Panc1 (cell line): ENCODE measurements at regions not wholly inside any gene's neighbourhood (a gene's known extent, or its start where the extent isn't known, plus 50 kb on each side); places are given as distances from the start of the nearest gene placed in this dataset.

Source experiments
- CTCF ChIP-seq: fragments of 450-650 bp; IDR thresholded peaks from 2 replicates; pipeline ENCODE4 v1.5.1; 2017; ENCODE audit warnings: mild to moderate bottlenecking
- POLR2AphosphoS5 ChIP-seq: IDR thresholded peaks from 2 replicates; pipeline ENCODE4 v1.6.1; 2012; ENCODE audit warnings: mild to moderate bottlenecking, low read depth, low read length, moderate library complexity
- REST ChIP-seq, 2 experiments: IDR thresholded peaks; 2 replicates each; pipeline ENCODE4 v1.6.1; 2011 to 2012; ENCODE audit warnings: low read depth in 2 of 2, control low read depth in 1 of 2, low read length in 1 of 2, mild to moderate bottlenecking in 1 of 2, moderate library complexity in 1 of 2; ENCODE audit not compliant: insufficient read depth in 1 of 2
- SIN3A ChIP-seq: IDR thresholded peaks from 2 replicates; pipeline ENCODE4 v1.6.1; 2012; ENCODE audit warnings: low read depth, mild to moderate bottlenecking, low read length, moderate library complexity, borderline replicate concordance; ENCODE audit not compliant: insufficient read depth

DNA sequence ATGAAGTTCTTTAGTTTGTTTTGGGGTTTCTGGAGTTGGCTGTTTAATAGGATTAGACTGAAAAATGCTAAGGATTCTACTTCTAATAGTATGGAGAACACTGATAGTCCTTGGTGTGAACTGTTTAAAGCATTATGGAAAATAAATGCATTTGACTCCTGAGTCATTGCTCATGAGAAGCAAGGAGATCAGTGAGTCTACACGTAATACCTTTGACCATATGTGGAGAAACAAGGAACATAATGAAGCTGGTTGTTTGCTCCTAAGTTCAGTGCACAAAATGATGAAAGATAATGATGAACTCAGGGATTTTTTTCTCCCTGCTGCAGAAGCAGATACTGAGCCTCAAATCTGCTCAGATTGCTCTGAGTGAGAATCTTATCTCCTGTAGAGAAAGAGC lies 158.9 kb upstream of the COL11A1 start:
- TF ChIP-seq CTCF (no peak), POLR2AphosphoS5 (no peak), REST (IDR thresholded peaks at IDR 0.05; ENCODE audit: insufficient read depth in 1 of 2, low read depth in 2 of 2, low read length in 1 of 2) (no peak), SIN3A (no peak)
